HG03558 (cell line): ENCODE measurements at regions not wholly inside any gene's neighbourhood (a gene's known extent, or its start where the extent isn't known, plus 50 kb on each side); places are given as distances from the start of the nearest gene placed in this dataset.
"Not testable (repeated sequence)": the region's sequence is repeated elsewhere in the genome, so short reads cannot be mapped to it uniquely, and the experiment has no call there.

Experiments used
- ATAC-seq: cut with Tn5 transposase; IDR thresholded peaks from one replicate; pipeline ENCODE4 v1.9.1; 2021; ENCODE audit warnings: moderate number of reproducible peaks; ENCODE audit not compliant: unreplicated experiment; ENCODE audit errors: extremely low read depth

DNA sequence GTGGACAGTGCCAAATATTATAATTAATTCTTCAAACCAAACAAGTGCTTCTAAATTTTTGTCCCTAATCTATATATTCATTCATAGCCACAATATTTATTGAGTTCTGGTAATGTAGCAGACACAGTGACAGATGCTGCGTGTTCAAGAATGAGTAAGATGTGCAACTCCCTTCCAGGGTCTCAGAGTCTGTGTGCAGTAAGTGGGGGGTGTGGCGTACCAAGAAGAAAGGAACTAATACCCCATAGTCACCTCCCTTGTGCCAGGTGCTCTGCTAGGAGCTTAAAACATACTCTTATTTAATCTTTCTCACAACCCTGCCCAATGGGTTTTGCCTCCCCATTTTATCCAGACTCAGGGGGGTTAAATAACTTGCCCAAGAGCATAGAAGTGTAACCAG is 358.7 kb downstream of the BARHL2 start:
- no peak for ATAC-seq

GRCh38 chr1:90357995-90358394 is 359.1 kb downstream of the BARHL2 start:
- peak; percentile 39 for ATAC-seq

DNA sequence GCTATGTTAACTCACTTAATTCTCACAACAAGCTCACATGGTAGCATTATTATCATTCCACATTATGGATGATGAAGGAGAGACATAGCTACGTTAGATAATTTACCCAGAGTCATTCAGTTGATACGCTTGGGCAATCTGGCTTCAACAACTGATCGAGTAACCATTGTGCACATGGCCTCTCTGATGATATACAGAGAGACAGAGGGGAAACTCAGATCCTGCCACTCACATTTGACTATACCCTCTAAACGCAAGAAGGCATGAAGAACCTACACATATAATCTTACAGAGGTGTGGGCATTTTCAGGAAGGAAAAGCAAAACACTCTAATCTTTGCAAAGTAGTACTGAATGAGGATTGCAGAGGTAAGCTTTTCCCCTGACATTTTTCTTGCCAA is 360.1 kb downstream of the BARHL2 start:
- ATAC-seq = no peak

GRCh38 chr1:90356101-90356500 is 361.0 kb downstream of the BARHL2 start:
- no peak for ATAC-seq

- no peak for ATAC-seq
Measured at GRCh38 chr1:90354704-90355103, 359.8 kb downstream of the ZNF326 start.

DNA sequence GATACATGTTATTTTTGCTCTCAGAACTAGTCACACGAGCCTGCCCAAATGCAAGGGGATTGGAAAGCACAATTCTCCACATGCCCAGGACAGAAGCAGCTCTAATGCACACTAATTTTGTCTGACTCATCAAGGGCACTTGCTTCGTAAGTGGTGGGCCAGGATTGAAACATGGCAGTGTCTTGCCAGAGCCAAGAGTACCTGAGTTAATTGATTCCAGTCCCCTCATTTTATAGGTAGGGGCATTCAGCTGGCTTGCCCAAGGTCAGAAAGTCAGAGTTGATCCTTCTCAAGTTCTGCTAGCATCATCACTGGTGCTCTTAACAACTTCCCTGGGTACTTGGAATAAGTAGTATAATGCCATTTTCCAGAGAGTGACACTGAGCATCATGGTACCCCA is 356.1 kb downstream of the ZNF326 start:
- ATAC-seq = no peak

- ATAC-seq = no peak
Measured at GRCh38 chr1:90349510-90349909, 354.6 kb downstream of the ZNF326 start.

DNA sequence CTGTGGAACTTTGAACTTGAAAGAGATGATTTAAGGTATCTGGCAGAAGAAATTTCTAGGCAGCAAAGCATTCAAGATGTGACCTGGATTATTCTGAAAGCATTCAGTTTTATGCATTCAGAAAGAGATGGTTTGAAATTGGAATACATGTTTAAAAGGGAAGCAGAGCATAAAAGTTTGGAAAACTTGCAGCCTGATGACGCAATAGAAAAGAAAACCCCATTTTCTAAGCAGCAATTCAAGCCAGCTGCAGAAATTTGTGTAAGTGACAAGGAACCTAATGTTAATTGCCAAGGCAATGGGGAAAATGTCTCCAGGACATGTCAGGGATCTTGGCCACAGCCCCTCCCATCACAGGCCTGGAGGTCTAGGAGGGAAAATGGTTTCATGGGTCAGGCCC is 354.0 kb downstream of the ZNF326 start:
- ATAC-seq = no peak

GRCh38 chr1:90348459-90348858 is 353.5 kb downstream of the ZNF326 start:
- not testable (repeated sequence) for ATAC-seq

- no peak for ATAC-seq
Measured at GRCh38 chr1:90347366-90347765, 352.5 kb downstream of the ZNF326 start.

- ATAC-seq = no peak
Measured at GRCh38 chr1:90346757-90347156, 351.8 kb downstream of the ZNF326 start.

- no peak for ATAC-seq
Measured at GRCh38 chr1:90346349-90346748, 351.4 kb downstream of the ZNF326 start.

DNA sequence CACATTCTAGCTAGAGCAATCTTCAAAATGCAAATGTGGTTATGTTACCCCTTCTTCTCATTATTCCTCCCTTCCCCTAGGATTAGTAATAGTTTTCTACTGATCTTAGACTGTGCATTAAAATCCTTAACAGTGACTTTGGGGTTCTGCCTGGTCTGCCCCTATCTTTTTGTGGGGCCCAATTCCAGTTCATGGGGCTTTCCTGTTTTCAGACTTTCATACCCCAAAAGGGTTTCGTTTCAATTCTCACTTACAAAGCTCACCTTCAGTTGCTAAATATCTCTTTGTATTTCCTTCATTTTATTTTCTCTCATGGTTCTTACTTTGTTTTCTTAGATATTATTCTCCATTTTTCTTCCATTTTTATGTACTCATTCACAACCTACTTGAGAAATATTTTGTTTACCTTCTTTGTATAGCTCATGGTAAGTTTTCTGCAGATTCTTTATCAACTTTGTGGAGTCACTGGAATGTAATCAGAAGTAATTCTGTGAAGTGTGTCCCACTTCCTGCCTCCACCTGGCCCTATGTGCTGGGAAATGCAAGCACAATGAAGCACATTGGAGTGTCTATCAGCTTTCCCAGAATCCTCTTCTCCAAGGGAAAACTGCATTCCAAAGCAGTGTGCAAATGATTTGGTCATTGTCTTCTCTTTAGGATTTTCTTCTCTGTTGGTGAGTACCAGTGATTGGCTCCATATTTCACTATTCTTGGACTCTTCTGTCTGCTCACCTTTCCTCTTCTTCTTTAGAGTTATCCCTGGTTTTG is 350.2 kb downstream of the ZNF326 start:
- no peak for ATAC-seq

GRCh38 chr1:90341516-90341915 is 346.6 kb downstream of the ZNF326 start:
- ATAC-seq = no peak

DNA sequence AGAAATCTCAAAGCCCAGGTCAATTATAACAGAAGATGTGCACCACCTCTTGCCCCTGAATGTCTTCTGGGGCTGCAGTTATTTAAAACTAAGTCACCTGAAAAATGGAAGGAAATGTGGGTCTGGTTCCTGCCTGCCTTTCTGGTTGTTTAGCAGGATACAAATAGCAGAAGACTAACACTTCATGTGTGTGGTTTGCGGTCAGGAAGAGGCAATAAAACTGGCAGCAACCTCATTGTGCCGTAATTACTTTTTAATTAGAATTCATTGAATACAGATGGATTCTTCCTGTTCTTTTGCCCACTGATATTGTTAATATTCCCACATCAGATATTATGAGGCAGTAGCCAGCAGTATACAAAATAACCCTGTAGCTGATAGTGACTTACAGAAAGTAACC is 345.7 kb downstream of the ZNF326 start:
- no peak for ATAC-seq

DNA sequence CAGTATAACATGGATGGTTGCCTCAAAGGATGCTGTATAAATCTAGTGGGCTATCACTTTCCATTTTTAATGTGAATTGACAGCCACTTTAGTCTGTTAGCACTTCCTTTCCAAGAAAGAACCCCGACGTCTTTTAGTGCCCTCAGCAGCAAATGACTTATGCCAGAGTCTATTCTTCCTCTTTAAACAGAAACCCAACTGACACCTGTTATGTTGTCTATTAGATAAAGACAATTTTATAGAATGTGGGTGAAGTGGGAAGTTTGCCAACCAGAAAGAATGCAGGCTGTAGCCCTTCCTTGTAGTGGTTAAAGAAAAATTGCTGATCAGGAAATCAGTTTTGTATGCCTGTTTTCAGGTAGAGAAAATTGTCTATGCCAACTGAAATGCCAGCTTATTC is 344.9 kb downstream of the ZNF326 start:
- ATAC-seq = no peak

DNA sequence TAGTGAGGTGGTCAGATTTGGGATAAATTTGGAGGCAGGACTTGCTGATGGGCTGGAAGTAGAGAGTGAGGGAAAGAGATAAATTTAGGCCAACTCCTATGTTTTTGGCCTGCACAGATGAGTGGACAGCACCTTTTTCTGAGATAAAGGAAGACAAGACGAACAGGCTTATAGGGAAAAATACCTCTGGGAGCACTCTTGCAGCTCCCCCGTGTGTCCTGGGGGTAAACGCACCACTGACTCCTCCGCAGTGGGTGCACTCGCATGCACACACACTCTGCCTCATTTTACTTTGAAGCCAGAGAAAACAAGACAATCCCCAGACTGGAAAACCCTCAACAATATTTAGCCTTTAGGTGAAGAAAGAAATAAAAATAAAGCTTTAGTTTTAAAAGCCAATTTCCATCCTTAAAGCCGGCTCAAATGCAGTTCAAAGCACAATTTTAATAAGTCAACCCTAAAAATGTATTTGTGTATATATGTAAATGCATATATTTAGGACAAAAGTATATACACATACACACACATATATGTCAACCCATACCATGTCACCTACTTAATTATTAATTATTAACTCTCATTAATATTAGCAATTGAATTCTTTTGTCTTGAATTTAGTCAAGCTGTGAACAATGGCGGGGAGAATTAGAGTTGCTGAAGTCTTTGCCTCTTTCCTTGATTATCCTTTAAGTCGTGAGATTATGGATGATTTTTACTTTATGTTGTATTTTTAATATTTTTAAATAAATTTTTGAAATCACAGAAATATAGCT is 341.8 kb downstream of the ZNF326 start:
- no peak for ATAC-seq

GRCh38 chr1:90335558-90335957 is 340.6 kb downstream of the ZNF326 start:
- ATAC-seq = no peak

GRCh38 chr1:90334137-90334536 is 339.2 kb downstream of the ZNF326 start:
- no peak for ATAC-seq

DNA sequence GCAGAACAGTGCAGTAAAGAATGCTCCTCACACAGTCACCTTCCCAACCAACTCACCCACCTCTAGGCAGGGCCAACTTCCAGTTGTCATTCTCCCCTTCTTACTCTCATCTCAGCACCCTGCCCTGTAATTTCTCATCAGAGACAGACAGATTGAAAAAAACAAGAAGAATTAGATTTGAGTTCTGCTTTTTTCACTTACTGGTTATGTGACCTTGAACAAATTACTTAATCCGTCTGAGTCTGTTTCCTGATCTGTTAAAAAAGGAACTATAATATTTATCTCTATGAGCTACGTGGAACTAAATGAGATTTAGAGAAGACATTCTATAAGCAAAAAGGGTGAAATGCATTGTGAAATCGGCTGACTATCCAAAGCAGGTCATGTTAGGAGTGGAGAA is 330.3 kb downstream of the ZNF326 start:
- ATAC-seq = no peak

GRCh38 chr1:90322186-90322585 is 327.3 kb downstream of the ZNF326 start:
- ATAC-seq = no peak

GRCh38 chr1:90319918-90320317 is 325.0 kb downstream of the ZNF326 start:
- no peak for ATAC-seq
